ENCODE measurements at regions not wholly inside any gene's neighbourhood (a gene's known extent, or its start where the extent isn't known, plus 50 kb on each side); places are given as distances from the start of the nearest gene placed in this dataset.

DNA sequence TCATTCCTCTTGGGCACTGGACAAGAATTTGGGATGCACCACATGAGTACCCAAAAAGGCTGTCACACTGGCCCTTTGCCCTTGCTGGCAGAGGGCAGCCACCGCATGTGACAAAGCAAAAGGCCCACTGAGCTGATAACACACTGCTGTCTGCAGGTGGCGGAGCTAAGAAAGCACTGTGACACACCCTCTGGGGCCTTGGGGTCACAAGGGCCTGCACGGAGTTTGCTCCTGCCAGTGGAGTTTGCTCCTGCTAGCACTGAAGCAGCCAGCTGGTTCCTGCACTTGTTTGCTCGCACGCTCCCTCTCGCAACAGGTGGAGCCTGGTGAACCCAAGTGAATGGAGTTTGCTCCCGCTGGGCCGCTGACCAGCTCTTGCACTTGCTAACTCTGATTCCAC, 132.6 kb downstream of the LCA5 start (continued):
- TF ChIP-seq RARA (CRISPR knock-in tag; IDR thresholded peaks at IDR 0.05) (peak; percentile 43; the same call in 1 of the 2 replicates), CBFB (CRISPR knock-in tag; IDR thresholded peaks at IDR 0.05) (0 out of 2 replicates have a peak, but pooled peaks have one; percentile 20), ZNF121 (CRISPR knock-in tag; IDR thresholded peaks at IDR 0.05) (no peak), FOXA1 (IDR thresholded peaks at IDR 0.05) (no peak), FOXA1 (CRISPR knock-in tag; IDR thresholded peaks at IDR 0.05) (peak; percentile 33; the same call in 1 of the 2 replicates), RBAK (CRISPR knock-in tag; IDR thresholded peaks at IDR 0.05) (peak; percentile 77), ESRRA (CRISPR knock-in tag; IDR thresholded peaks at IDR 0.05; ENCODE audit: low read depth) (peak; percentile 69; the same call in 1 of the 2 replicates), ZNF317 (CRISPR knock-in tag; IDR thresholded peaks at IDR 0.05) (peak; percentile 47; the same call in 1 of the 2 replicates), FOSL2 (CRISPR knock-in tag; IDR thresholded peaks at IDR 0.05) (0 out of 2 replicates have a peak, but pooled peaks have one; percentile 16), RAD21 (CRISPR knock-in tag; IDR thresholded peaks at IDR 0.05) (peak; percentile 10; the same call in 1 of the 2 replicates), YEATS2 (CRISPR knock-in tag; IDR thresholded peaks at IDR 0.05; ENCODE audit: borderline replicate concordance) (no peak), SOX13 (IDR thresholded peaks at IDR 0.05) (no peak), SOX13 (CRISPR knock-in tag; conservative IDR thresholded peaks at IDR 0.05 in 1 of 2, IDR thresholded peaks at IDR 0.05 in 1 of 2) (peak in 1 of 2 experiments; percentile 47; a peak in 2 of 4 replicates), MTA1 (CRISPR knock-in tag; IDR thresholded peaks at IDR 0.05; ENCODE audit: borderline replicate concordance) (peak; percentile 87), ZNF441 (CRISPR knock-in tag; IDR thresholded peaks at IDR 0.05; ENCODE audit: borderline replicate concordance) (peak; percentile 75), ZFY (CRISPR knock-in tag; IDR thresholded peaks at IDR 0.05) (peak; percentile 60; the same call in 1 of the 2 replicates), BHLHE40 (IDR thresholded peaks at IDR 0.05; ENCODE audit: low read length) (peak; percentile 55; the same call in 1 of the 2 replicates), HNF4G (IDR thresholded peaks at IDR 0.05; ENCODE audit: borderline replicate concordance, low read depth, low read length) (peak; percentile 94), HNF4G (CRISPR knock-in tag; IDR thresholded peaks at IDR 0.05; ENCODE audit: borderline replicate concordance, low read depth) (peak; percentile 82), ZNF350 (CRISPR knock-in tag; IDR thresholded peaks at IDR 0.05; ENCODE audit: borderline replicate concordance, low read depth) (peak; percentile 47; the same call in 1 of the 2 replicates), ZNF24 (IDR thresholded peaks at IDR 0.05) (no peak), MEF2D (CRISPR knock-in tag; IDR thresholded peaks at IDR 0.05) (0 out of 2 replicates have a peak, but pooled peaks have one; percentile 18), ZNF879 (CRISPR knock-in tag; IDR thresholded peaks at IDR 0.05) (0 out of 2 replicates have a peak, but pooled peaks have one; percentile 57), FOXC1 (CRISPR knock-in tag; IDR thresholded peaks at IDR 0.05; ENCODE audit: borderline replicate concordance) (peak; percentile 71; the same call in 1 of the 2 replicates)
- TF ChIP-seq, protein P1, sequence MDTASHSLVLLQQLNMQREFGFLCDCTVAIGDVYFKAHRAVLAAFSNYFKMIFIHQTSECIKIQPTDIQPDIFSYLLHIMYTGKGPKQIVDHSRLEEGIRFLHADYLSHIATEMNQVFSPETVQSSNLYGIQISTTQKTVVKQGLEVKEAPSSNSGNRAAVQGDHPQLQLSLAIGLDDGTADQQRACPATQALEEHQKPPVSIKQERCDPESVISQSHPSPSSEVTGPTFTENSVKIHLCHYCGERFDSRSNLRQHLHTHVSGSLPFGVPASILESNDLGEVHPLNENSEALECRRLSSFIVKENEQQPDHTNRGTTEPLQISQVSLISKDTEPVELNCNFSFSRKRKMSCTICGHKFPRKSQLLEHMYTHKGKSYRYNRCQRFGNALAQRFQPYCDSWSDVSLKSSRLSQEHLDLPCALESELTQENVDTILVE (CRISPR knock-in tag; IDR thresholded peaks at IDR 0.05): no peak
- TF ChIP-seq, protein P2, sequence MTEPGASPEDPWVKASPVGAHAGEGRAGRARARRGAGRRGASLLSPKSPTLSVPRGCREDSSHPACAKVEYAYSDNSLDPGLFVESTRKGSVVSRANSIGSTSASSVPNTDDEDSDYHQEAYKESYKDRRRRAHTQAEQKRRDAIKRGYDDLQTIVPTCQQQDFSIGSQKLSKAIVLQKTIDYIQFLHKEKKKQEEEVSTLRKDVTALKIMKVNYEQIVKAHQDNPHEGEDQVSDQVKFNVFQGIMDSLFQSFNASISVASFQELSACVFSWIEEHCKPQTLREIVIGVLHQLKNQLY (CRISPR knock-in tag; IDR thresholded peaks at IDR 0.05): no peak
- TF ChIP-seq, protein P3, sequence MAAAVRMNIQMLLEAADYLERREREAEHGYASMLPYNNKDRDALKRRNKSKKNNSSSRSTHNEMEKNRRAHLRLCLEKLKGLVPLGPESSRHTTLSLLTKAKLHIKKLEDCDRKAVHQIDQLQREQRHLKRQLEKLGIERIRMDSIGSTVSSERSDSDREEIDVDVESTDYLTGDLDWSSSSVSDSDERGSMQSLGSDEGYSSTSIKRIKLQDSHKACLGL (CRISPR knock-in tag; IDR thresholded peaks at IDR 0.05): peak; percentile 51; the same call in 1 of the 2 replicates

Data from HepG2 (cell line).